ENCODE measurements at regions not wholly inside any gene's neighbourhood (a gene's known extent, or its start where the extent isn't known, plus 50 kb on each side); places are given as distances from the start of the nearest gene placed in this dataset.
"Not testable (repeated sequence)": the region's sequence is repeated elsewhere in the genome, so short reads cannot be mapped to it uniquely, and the experiment has no call there.

GRCh38 chr9:88816141-88816540 is 175.1 kb upstream of the S1PR3 start:
- no peak for DNase-seq (ENCODE audit: low read depth)

GRCh38 chr9:88816591-88816990 is 174.7 kb upstream of the S1PR3 start:
- DNase-seq (ENCODE audit: low read depth) = no peak

DNA sequence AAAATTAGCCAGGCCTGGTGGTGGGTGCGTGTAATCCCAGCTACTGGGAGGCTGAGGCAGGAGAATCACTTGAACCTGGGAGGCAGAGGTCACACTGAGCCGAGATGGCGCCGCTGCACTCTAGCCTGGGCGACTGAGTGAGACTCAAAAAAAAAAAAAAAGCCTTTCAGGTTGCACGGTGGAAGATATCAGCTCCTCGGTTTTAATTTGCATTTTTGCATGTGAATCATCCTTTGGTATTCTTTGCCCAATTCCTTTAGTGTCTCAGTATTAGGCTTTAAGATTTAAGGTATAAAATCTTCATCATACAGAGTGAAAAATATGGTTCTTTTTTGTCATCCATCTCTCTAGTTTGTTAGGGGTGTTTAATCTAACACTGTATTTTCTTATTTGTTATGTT is 173.6 kb upstream of the S1PR3 start:
- DNase-seq (ENCODE audit: low read depth) = no peak

- DNase-seq (ENCODE audit: low read depth) = no peak
These were observed 172.6 kb upstream of the S1PR3 start for GRCh38 chr9:88818495-88819201.

- DNase-seq (ENCODE audit: low read depth) = no peak
These were observed 171.8 kb upstream of the S1PR3 start for GRCh38 chr9:88819476-88819875.

DNA sequence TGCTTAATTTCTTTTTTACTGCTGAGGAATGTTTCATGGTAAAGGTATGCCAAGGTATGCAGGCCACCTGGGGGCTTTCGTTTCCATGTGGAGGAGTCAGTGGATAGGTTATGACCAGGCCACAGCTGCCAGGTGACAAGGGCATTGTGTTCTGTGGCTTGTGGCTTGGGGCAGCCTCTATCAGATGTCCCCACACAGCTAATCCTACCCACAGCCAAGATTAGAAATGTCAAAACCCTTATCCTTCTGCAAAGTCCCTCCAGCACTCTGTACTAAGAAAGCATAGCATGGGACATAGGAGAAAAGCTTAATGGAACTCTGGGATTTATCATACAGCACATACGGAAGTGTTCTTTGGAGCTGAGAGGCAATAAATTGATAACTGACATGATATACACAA is 171.2 kb upstream of the S1PR3 start:
- no peak for DNase-seq (ENCODE audit: low read depth)

GRCh38 chr9:88821033-88821745 is 170.1 kb upstream of the S1PR3 start:
- no peak for DNase-seq (ENCODE audit: low read depth)

GRCh38 chr9:88821746-88822106 is 169.5 kb upstream of the S1PR3 start:
- no peak for DNase-seq (ENCODE audit: low read depth)

GRCh38 chr9:88824711-88825110 is 166.6 kb upstream of the S1PR3 start:
- DNase-seq (ENCODE audit: low read depth) = no peak

GRCh38 chr9:88826181-88826580 is 165.1 kb upstream of the S1PR3 start:
- DNase-seq (ENCODE audit: low read depth) = no peak

- no peak for DNase-seq (ENCODE audit: low read depth)
These were observed 164.5 kb upstream of the S1PR3 start for GRCh38 chr9:88826771-88827181.

DNA sequence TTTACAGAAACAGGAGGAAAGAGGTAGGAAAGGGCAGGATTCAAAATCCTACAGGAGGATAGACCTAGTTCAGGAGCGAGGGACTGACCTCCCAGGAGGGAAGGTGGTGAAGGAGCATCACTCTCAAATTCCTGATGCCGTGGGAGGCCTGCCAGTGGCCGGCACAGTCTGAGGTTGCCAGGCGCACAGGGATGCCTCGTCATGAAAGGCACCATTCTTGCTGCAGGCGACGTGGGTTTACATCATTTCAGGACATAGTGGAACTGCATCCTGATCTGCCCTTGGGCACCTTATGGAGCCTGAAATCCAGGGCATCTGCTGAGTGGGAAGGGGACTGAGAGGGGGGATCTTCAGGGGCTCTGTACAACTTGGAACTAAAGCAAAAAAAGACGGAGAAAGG is 163.2 kb upstream of the S1PR3 start:
- DNase-seq (ENCODE audit: low read depth) = no peak

DNA sequence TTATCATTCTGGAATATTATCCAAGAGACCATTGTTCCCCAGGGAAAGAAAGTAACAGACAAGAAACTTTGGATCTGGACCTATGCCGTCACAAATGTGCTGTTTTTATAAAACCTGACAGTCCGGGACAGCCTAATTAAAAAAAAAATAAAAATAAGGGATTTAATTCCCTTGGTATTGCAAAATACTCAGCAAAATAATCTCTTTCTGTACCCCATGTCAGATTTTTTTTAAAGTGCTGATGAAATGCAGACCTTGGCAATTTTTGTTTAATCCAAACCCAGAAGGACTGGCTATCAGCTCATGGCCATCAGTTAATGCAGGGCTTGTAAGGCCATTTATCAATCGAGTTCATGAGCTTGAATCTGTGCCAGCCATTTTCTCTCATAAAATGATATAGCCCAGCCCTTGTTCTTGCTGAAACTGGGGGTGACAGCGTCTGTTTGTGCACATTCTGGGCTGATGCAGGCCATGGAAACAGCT is 162.7 kb upstream of the S1PR3 start:
- DNase-seq (ENCODE audit: low read depth) = no peak

- no peak for DNase-seq (ENCODE audit: low read depth)
These were observed 162.0 kb upstream of the S1PR3 start for GRCh38 chr9:88829276-88829675.

DNA sequence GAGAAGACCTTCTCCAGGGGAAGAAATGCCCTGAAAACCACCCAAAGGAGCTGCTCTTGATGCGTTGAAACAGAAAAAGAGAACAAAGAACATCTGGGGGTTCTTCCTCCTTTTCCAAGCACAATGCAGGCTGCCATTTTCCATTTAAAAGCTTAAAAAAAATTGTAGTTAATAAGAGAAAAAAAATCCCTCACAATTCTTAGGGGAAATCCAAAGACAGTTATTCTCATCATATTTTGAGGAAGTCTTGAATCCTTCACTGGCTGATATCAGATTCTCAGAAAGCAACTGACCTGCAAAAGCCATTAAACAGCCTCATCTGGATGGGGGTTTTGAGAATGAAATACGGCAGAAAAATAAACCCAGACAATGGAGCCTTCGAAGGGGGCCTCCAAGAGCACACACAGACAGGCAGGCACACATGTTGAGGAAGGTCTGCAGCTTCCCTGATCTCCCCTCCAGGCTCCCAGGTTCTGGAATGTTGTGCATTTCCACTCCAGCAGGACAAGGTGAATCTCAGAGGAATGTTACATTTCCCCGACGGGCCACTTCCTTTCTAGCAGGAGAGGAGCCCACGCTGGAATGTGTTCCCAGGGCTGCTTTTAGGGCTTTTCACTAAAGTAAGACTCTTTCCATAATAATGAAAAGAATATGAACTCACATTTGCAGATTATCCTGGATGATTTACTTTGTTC is 159.4 kb upstream of the S1PR3 start:
- no peak for DNase-seq (ENCODE audit: low read depth)

- no peak for DNase-seq (ENCODE audit: low read depth)
These were observed 157.3 kb upstream of the S1PR3 start for GRCh38 chr9:88833946-88834345.

DNA sequence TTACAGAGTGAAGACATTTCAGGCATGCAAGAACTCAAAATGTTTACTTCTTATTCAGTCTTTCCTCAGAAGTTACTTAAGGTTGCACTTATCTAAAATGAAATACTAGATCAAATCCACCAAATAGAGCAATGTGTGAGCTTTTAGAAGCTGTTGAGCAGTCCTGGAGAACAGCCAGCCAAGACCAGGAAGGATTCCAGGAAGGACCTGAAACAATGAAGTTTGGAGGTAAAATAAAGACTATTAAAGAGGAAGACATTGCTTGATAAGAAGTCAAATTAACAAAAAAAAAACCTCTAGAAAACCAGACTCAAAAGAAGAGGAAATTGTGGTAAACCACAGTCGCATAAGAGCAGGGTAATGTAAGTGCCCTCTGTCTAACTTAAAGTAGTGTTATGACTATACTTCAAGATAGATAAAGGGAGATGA is 156.2 kb upstream of the S1PR3 start:
- DNase-seq (ENCODE audit: low read depth) = no peak

DNA sequence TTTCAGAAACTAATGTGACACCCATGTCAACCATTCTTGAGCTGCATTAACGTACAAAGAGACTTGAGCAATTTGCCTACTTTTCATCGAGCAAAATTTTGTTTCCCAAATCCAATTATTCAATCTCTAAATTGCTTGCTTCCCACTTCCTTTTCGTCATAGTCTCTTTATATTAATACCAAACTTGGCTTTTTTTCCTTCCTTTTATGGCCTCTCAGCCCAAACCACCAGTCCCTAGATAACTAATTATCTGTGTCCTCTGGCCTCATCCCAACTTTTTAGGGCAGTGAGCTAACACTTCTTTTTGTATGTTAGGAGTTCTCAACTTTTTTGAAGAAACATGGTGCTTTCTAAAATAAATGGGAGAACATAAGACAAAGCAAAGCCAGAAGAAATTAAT is 155.5 kb upstream of the S1PR3 start:
- DNase-seq (ENCODE audit: low read depth) = no peak

GRCh38 chr9:88837731-88838130 is 153.5 kb upstream of the S1PR3 start:
- no peak for DNase-seq (ENCODE audit: low read depth)

- DNase-seq (ENCODE audit: low read depth) = not testable (repeated sequence)
These were observed 141.4 kb upstream of the S1PR3 start for GRCh38 chr9:88849878-88850277.

GRCh38 chr9:88852794-88853193 is 138.5 kb upstream of the S1PR3 start:
- DNase-seq (ENCODE audit: low read depth) = no peak

- no peak for DNase-seq (ENCODE audit: low read depth)
These were observed 120.6 kb upstream of the S1PR3 start for GRCh38 chr9:88870627-88871026.

DNA sequence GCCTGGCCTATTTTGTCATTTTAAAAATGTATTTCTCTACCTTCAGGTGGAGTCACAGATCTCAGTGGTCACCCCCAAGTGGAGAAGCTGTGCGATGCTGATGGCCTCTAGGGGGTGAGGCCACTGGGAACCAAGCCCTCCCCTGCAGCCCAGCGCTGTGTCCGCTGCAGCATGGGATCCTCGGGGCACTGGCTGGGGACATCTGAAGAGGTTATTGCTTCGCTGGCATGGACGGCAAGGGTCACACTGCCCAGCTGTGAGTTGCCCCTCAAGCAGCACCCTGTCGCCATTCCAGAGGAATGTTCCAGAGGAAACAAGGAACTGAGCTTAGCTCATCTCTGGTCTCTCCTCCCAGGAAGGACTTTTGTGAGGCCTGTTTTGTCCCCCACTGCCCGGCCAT is 119.6 kb upstream of the S1PR3 start:
- DNase-seq (ENCODE audit: low read depth) = no peak

All from activated gamma-delta T cell treated with anti-CD3 and anti-CD28 coated beads, Interleukin-2, amount 50 U/mL, for 16 hours (primary cell).